ENCODE measurements at regions not wholly inside any gene's neighbourhood (a gene's known extent, or its start where the extent isn't known, plus 50 kb on each side); places are given as distances from the start of the nearest gene placed in this dataset.

GRCh38 chr15:37340438-37340837 lies 240.1 kb upstream of the MEIS2 start:
- DNase-seq (no peak), ATAC-seq (no peak)
- no peaks in the 10 kb centered on the region for H3K27me3 Mint-ChIP-seq
- H3K4me3 Mint-ChIP-seq: no peak overlapping the region
- H3K27ac Mint-ChIP-seq: no peak overlapping the region
- H3K36me3 Mint-ChIP-seq (ENCODE audit: low read depth): no peaks in the 10 kb centered on the region
- H3K4me1 Mint-ChIP-seq (ENCODE audit: low read depth): no peaks in the 10 kb centered on the region
- H3K9me3 Mint-ChIP-seq: peaks cover 4% of the 10 kb centered on the region
- TF ChIP-seq, protein P1, sequence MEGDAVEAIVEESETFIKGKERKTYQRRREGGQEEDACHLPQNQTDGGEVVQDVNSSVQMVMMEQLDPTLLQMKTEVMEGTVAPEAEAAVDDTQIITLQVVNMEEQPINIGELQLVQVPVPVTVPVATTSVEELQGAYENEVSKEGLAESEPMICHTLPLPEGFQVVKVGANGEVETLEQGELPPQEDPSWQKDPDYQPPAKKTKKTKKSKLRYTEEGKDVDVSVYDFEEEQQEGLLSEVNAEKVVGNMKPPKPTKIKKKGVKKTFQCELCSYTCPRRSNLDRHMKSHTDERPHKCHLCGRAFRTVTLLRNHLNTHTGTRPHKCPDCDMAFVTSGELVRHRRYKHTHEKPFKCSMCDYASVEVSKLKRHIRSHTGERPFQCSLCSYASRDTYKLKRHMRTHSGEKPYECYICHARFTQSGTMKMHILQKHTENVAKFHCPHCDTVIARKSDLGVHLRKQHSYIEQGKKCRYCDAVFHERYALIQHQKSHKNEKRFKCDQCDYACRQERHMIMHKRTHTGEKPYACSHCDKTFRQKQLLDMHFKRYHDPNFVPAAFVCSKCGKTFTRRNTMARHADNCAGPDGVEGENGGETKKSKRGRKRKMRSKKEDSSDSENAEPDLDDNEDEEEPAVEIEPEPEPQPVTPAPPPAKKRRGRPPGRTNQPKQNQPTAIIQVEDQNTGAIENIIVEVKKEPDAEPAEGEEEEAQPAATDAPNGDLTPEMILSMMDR (IDR thresholded peaks at IDR 0.05): no peak
- intact Hi-C loops (cut with micrococcal nuclease): no loop called here
- POLR2A ChIA-PET: interaction anchor here (0.6 kb wide), 1 partner anchor 821 kb away, joined by 3 read pairs; no protein-coding TSS in a partner anchor
- CTCF ChIA-PET: interaction anchor here (1.4 kb wide), 1 partner anchor 19 kb away, joined by 3 read pairs; no protein-coding TSS in a partner anchor

- no peaks in the 10 kb centered on the region for H3K4me1 Mint-ChIP-seq (ENCODE audit: low read depth)
- intact Hi-C loops (cut with micrococcal nuclease): no loop called here
- POLR2A ChIA-PET: no interaction called here
- no peak overlapping the region for H3K27ac Mint-ChIP-seq
- no peaks in the 10 kb centered on the region for H3K27me3 Mint-ChIP-seq
- TF ChIP-seq, protein P1 (IDR thresholded peaks at IDR 0.05): no peak
- no peak for DNase-seq
- H3K4me3 Mint-ChIP-seq: no peak overlapping the region
- H3K9me3 Mint-ChIP-seq: peaks cover 3% of the 10 kb centered on the region
- no peak for ATAC-seq
- no peaks in the 10 kb centered on the region for H3K36me3 Mint-ChIP-seq (ENCODE audit: low read depth)
- CTCF ChIA-PET: interaction anchor here (0.9 kb wide), 1 partner anchor 19 kb away, joined by 3 read pairs; no protein-coding TSS in a partner anchor
Observed at GRCh38 chr15:37359101-37359892, 258.9 kb upstream of the MEIS2 start.

DNA sequence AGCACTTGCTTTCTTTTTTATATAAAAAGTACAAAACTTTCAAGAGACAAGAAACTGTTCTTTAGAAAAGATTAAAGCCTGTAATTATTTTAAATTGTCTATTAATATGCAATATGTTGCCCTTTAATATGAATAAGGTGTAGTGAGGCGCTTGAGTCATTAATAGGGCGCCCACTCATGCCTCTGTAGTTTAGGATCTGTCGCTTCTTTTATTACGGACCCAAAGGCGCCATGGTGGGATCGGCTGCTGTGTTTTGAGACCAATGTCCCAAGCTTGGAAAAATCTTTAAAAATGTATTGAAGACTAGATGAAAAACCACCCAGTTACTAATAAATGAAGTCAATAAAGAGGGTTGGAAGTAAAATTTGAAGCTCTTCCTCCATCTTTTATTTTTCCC lies 259.5 kb upstream of the MEIS2 start:
- Mint-ChIP-seq H3K27me3 (no peaks in the 10 kb centered on the region), H3K4me3 (no peak overlapping the region), H3K9me3 (peaks cover 3% of the 10 kb centered on the region), H3K27ac (no peak overlapping the region), H3K4me1 (ENCODE audit: low read depth) (no peaks in the 10 kb centered on the region), H3K36me3 (ENCODE audit: low read depth) (no peaks in the 10 kb centered on the region)
- ChIA-PET CTCF (interaction anchor here (0.9 kb wide), 1 partner anchor 20 kb away, joined by 3 read pairs; no protein-coding TSS in a partner anchor), POLR2A (no interaction called here)
- TF ChIP-seq, protein P1 (IDR thresholded peaks at IDR 0.05): no peak
- intact Hi-C loops (cut with micrococcal nuclease): no loop called here
- ATAC-seq (no peak), DNase-seq (no peak)

- TF ChIP-seq, protein P1 (IDR thresholded peaks at IDR 0.05): no peak
- Mint-ChIP-seq H3K9me3 (peaks cover 2% of the 10 kb centered on the region), H3K27me3 (no peaks in the 10 kb centered on the region), H3K36me3 (ENCODE audit: low read depth) (no peaks in the 10 kb centered on the region), H3K4me3 (no peak overlapping the region), H3K4me1 (ENCODE audit: low read depth) (no peaks in the 10 kb centered on the region), H3K27ac (no peak overlapping the region)
- DNase-seq (no peak), ATAC-seq (no peak)
- ChIA-PET CTCF (no interaction called here), POLR2A (no interaction called here)
- intact Hi-C loops (cut with micrococcal nuclease): no loop called here
Observed at GRCh38 chr15:37360724-37361123, 260.4 kb upstream of the MEIS2 start.

GRCh38 chr15:37361621-37362020 lies 261.3 kb upstream of the MEIS2 start:
- Mint-ChIP-seq H3K36me3 (ENCODE audit: low read depth) (no peaks in the 10 kb centered on the region), H3K4me1 (ENCODE audit: low read depth) (no peaks in the 10 kb centered on the region), H3K4me3 (no peak overlapping the region), H3K27me3 (no peaks in the 10 kb centered on the region), H3K27ac (no peak overlapping the region), H3K9me3 (peaks cover 1% of the 10 kb centered on the region)
- CTCF ChIA-PET: no interaction called here
- ATAC-seq (no peak), DNase-seq (no peak)
- POLR2A ChIA-PET: no interaction called here
- intact Hi-C loops (cut with micrococcal nuclease): no loop called here
- TF ChIP-seq, protein P1 (IDR thresholded peaks at IDR 0.05): no peak
